ENCODE measurements at regions not wholly inside any gene's neighbourhood (a gene's known extent, or its start where the extent isn't known, plus 50 kb on each side); places are given as distances from the start of the nearest gene placed in this dataset.
"Not testable (repeated sequence)": the region's sequence is repeated elsewhere in the genome, so short reads cannot be mapped to it uniquely, and the experiment has no call there.

DNA sequence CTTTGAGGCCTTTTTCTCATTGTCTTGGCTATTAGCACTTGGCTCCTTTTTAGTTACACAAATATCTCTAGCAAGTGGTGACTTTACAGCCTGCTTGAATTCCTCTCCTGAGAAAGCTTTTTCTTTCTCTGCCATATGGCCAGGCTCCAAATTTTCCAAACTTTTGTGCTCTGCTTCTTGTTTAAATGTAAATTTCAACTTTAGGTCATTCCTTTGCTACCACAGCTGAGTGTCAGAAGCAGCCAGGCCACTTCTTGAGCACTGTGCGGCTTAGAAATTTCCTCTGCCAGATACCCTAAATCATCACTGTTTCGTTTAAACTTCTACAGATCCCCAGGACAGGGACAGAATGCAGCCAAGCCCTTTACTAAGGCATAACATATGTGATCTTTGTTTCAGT is 222.4 kb downstream of the FBXO8 start:
- H3K27me3 ChIP-seq (ENCODE audit: insufficient read depth, low read length) = no peaks in the 10 kb centered on the region
- H3K36me3 ChIP-seq (ENCODE audit: insufficient read depth, low read depth, low read length) = no peaks in the 10 kb centered on the region
- H3K9me3 ChIP-seq (ENCODE audit: insufficient read depth, low read depth, low read length) = no peaks in the 10 kb centered on the region
- no peaks in the 10 kb centered on the region for H3K4me1 ChIP-seq (ENCODE audit: insufficient read depth, low read length)
- H3K4me3 ChIP-seq (ENCODE audit: low read length) = no peak overlapping the region
- no peak overlapping the region for H3K9ac ChIP-seq (ENCODE audit: low read depth, low read length)
- H3K27ac ChIP-seq (ENCODE audit: low read length) = no peak overlapping the region

DNA sequence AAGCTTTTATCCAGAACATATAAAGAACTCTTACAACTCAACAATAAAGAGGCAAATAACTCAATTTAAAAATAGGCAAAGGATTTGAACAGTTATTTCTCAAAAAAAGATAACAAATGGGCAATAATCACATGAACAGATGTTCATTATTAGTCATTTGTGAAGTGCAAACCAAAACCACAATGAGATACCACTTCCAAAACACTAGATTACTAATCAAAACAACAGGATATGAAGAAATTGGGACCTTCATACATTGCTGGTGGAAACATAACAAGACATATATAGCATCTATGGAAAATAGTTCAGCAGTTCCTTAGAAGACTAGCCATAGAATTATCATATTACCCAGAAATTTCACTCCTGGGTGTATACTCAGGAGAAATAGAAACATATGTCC is 224.6 kb downstream of the FBXO8 start:
- Histone ChIP-seq H3K9me3 (ENCODE audit: insufficient read depth, low read depth, low read length) (no peaks in the 10 kb centered on the region), H3K36me3 (ENCODE audit: insufficient read depth, low read depth, low read length) (no peaks in the 10 kb centered on the region), H3K27me3 (ENCODE audit: insufficient read depth, low read length) (no peaks in the 10 kb centered on the region), H3K27ac (ENCODE audit: low read length) (no peak overlapping the region), H3K4me3 (ENCODE audit: low read length) (no peak overlapping the region), H3K9ac (ENCODE audit: low read depth, low read length) (no peak overlapping the region), H3K4me1 (ENCODE audit: insufficient read depth, low read length) (no peaks in the 10 kb centered on the region)

DNA sequence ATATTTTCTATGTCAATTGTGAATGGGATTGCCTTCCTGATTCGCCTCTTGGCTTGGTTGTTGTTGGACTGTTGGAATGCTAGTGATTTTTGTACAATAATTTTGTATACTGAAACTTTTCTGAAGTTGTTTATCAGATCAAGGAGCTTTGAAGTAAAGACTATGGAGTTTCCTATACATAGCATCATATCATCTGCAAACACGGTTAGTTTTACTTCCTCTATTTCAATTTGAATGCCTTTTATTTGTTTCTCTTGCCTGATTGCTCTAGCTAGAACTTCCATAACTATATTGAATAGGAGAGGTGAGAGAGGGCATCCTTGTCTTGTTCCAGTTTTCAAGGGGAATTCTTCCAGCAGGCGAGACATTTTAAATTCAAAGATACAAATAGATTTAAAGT is 226.5 kb downstream of the FBXO8 start:
- Histone ChIP-seq H3K9ac (ENCODE audit: low read depth, low read length) (no peak overlapping the region), H3K27ac (ENCODE audit: low read length) (no peak overlapping the region), H3K4me1 (ENCODE audit: insufficient read depth, low read length) (no peaks in the 10 kb centered on the region), H3K4me3 (ENCODE audit: low read length) (no peak overlapping the region), H3K9me3 (ENCODE audit: insufficient read depth, low read depth, low read length) (no peaks in the 10 kb centered on the region), H3K27me3 (ENCODE audit: insufficient read depth, low read length) (no peaks in the 10 kb centered on the region), H3K36me3 (ENCODE audit: insufficient read depth, low read depth, low read length) (no peaks in the 10 kb centered on the region)

DNA sequence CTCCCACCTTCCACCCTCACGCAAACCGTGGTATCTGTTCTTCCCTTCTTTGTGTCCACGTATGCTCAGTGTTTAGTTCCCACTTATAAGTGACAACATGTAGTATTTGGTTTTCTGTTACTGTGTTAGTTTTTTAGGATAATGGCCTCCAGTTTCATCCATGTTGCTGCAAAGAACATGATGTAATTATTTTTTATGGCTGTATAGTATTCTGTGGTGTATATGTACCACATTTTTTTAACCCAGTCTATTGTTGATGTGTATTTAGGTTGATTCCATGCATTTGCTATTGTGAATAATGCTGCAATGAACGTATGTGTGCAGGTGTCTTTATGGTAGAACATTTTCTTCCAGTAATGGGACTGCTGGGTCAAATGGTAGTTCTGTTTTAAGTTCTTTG is 228.1 kb downstream of the FBXO8 start:
- H3K27ac ChIP-seq (ENCODE audit: low read length) = no peak overlapping the region
- no peak overlapping the region for H3K4me3 ChIP-seq (ENCODE audit: low read length)
- no peak overlapping the region for H3K9ac ChIP-seq (ENCODE audit: low read depth, low read length)
- H3K4me1 ChIP-seq (ENCODE audit: insufficient read depth, low read length) = no peaks in the 10 kb centered on the region
- H3K36me3 ChIP-seq (ENCODE audit: insufficient read depth, low read depth, low read length) = no peaks in the 10 kb centered on the region
- no peaks in the 10 kb centered on the region for H3K9me3 ChIP-seq (ENCODE audit: insufficient read depth, low read depth, low read length)
- no peaks in the 10 kb centered on the region for H3K27me3 ChIP-seq (ENCODE audit: insufficient read depth, low read length)

DNA sequence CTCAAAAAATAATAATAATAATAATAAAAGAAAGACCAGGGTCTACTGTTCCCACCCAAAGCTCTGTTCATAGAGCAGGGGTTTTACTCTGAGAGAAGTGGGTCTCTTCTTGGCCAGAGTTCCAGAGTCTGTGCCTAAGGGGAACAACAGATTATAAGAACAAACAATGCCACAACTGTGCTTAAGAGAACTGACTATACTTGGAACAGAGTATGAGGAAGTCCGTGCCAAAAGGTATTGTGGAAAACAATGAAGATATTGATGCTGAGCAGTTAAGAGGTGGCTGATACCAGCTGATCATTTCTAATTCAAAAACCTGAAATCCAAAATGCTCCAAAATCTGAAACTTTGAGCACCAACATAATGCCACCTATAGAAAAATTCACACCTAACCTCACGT is 229.6 kb downstream of the FBXO8 start:
- no peaks in the 10 kb centered on the region for H3K36me3 ChIP-seq (ENCODE audit: insufficient read depth, low read depth, low read length)
- no peak overlapping the region for H3K27ac ChIP-seq (ENCODE audit: low read length)
- H3K9ac ChIP-seq (ENCODE audit: low read depth, low read length) = no peak overlapping the region
- H3K4me1 ChIP-seq (ENCODE audit: insufficient read depth, low read length) = no peaks in the 10 kb centered on the region
- H3K4me3 ChIP-seq (ENCODE audit: low read length) = no peak overlapping the region
- H3K9me3 ChIP-seq (ENCODE audit: insufficient read depth, low read depth, low read length) = no peaks in the 10 kb centered on the region
- no peaks in the 10 kb centered on the region for H3K27me3 ChIP-seq (ENCODE audit: insufficient read depth, low read length)

DNA sequence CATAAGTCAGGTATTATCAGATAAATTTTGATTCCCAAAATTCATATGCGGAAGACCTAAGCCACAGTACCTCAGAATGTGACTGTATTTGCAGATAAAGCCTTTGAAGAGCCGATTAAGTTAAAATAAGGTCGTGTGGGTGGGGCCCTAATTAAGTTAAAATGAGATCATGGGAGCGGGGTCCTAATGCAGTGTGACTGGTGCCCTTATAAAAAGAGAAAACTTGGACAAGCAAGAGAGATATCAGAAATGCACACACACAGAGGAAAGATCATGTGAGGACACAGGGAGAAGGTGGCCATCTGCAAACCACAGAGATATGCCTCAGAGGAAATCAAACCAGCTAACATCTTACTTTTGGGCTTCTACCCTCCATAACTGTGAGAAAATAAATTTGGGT is 236.1 kb downstream of the FBXO8 start:
- Histone ChIP-seq H3K9me3 (ENCODE audit: insufficient read depth, low read depth, low read length) (no peaks in the 10 kb centered on the region), H3K4me1 (ENCODE audit: insufficient read depth, low read length) (no peaks in the 10 kb centered on the region), H3K4me3 (ENCODE audit: low read length) (no peak overlapping the region), H3K36me3 (ENCODE audit: insufficient read depth, low read depth, low read length) (no peaks in the 10 kb centered on the region), H3K9ac (ENCODE audit: low read depth, low read length) (no peak overlapping the region), H3K27me3 (ENCODE audit: insufficient read depth, low read length) (no peaks in the 10 kb centered on the region), H3K27ac (ENCODE audit: low read length) (no peak overlapping the region)

DNA sequence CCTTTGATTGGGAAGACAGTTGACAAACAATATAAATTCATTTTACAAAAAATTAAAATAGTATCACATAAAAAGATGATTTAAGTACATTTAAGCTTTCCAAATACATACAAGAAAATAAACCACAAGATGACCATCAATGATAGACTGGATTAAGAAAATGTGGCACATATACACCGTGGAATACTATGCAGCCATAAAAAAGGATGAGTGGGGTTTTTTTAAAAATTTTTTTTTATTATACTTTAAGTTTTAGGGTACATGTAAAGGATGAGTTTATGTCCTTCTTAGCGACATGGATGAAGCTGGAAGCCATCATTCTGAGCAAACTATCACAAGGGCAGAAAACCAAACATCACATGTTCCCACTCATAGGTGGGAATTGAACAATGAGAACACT is 237.6 kb downstream of the FBXO8 start:
- H3K27ac ChIP-seq (ENCODE audit: low read length); H3K9ac ChIP-seq (ENCODE audit: low read depth, low read length); H3K36me3 ChIP-seq (ENCODE audit: insufficient read depth, low read depth, low read length); H3K9me3 ChIP-seq (ENCODE audit: insufficient read depth, low read depth, low read length); H3K27me3 ChIP-seq (ENCODE audit: insufficient read depth, low read length); H3K4me3 ChIP-seq (ENCODE audit: low read length): not testable (repeated sequence)
- peaks cover 14% of the 10 kb centered on the region; the same call in 1 of the 2 replicates for H3K4me1 ChIP-seq (ENCODE audit: insufficient read depth, low read length)

DNA sequence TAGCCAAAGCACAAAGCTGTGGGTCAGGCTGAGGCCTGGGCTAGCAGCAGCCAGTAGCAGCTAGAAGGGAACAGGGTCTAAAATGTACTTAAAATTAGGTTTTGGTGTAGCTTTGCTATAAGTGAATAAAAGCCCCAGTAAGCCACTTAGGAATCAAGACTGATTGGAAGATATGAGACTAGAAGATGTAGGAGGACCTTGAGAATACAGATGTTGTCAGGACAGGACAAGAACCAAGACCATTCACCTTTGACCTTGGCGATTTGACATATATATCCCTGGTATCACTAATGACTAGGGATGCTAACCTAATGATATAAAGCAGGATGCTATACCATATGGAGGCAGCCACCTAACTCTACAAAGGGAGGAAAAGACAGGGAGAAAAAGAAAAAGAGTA is 238.1 kb downstream of the FBXO8 start:
- Histone ChIP-seq H3K4me1 (ENCODE audit: insufficient read depth, low read length) (peaks cover 19% of the 10 kb centered on the region; the same call in 1 of the 2 replicates), H3K4me3 (ENCODE audit: low read length) (no peak overlapping the region), H3K27ac (ENCODE audit: low read length) (no peak overlapping the region), H3K9me3 (ENCODE audit: insufficient read depth, low read depth, low read length) (no peaks in the 10 kb centered on the region), H3K27me3 (ENCODE audit: insufficient read depth, low read length) (no peaks in the 10 kb centered on the region), H3K9ac (ENCODE audit: low read depth, low read length) (no peak overlapping the region), H3K36me3 (ENCODE audit: insufficient read depth, low read depth, low read length) (no peaks in the 10 kb centered on the region)

- Histone ChIP-seq H3K4me1 (ENCODE audit: insufficient read depth, low read length) (peaks cover 22% of the 10 kb centered on the region; the same call in 1 of the 2 replicates), H3K27me3 (ENCODE audit: insufficient read depth, low read length) (no peaks in the 10 kb centered on the region), H3K36me3 (ENCODE audit: insufficient read depth, low read depth, low read length) (no peaks in the 10 kb centered on the region), H3K9ac (ENCODE audit: low read depth, low read length) (0 out of 2 replicates have a peak overlapping the region, but pooled peaks have one; percentile 22), H3K9me3 (ENCODE audit: insufficient read depth, low read depth, low read length) (no peaks in the 10 kb centered on the region), H3K4me3 (ENCODE audit: low read length) (peak overlapping the region; percentile 49; the same call in 1 of the 2 replicates), H3K27ac (ENCODE audit: low read length) (no peak overlapping the region)
These were observed 241.8 kb downstream of the FBXO8 start for GRCh38 chr4:174041555-174042105.

DNA sequence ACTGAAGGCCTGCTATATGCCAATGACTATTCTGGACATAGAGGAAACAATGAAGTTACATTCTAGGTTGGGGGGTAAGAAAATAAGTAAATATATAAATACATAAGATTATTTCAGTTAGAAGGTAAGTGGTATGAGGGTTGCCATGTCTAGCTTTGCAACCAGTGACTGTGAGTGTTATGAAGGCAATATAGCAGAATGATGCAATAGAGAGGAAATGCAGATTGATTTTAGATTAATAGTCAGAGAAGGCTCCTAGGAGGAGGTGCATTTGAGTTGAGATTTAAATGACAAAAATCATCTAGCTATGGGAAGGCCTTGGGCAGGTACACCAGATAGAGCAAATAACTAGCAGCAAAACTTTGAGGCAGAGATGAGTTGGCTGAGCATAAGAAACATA is 243.2 kb downstream of the FBXO8 start:
- Histone ChIP-seq H3K36me3 (ENCODE audit: insufficient read depth, low read depth, low read length) (no peaks in the 10 kb centered on the region), H3K9me3 (ENCODE audit: insufficient read depth, low read depth, low read length) (no peaks in the 10 kb centered on the region), H3K4me1 (ENCODE audit: insufficient read depth, low read length) (peaks cover 22% of the 10 kb centered on the region; the same call in 1 of the 2 replicates), H3K9ac (ENCODE audit: low read depth, low read length) (no peak overlapping the region), H3K27me3 (ENCODE audit: insufficient read depth, low read length) (no peaks in the 10 kb centered on the region), H3K27ac (ENCODE audit: low read length) (no peak overlapping the region), H3K4me3 (ENCODE audit: low read length) (0 out of 2 replicates have a peak overlapping the region, but pooled peaks have one; percentile 18)

- Histone ChIP-seq H3K4me1 (ENCODE audit: insufficient read depth, low read length) (peaks cover 25% of the 10 kb centered on the region; the same call in 1 of the 2 replicates), H3K9ac (ENCODE audit: low read depth, low read length) (no peak overlapping the region), H3K4me3 (ENCODE audit: low read length) (no peak overlapping the region), H3K27me3 (ENCODE audit: insufficient read depth, low read length) (no peaks in the 10 kb centered on the region), H3K9me3 (ENCODE audit: insufficient read depth, low read depth, low read length) (no peaks in the 10 kb centered on the region), H3K27ac (ENCODE audit: low read length) (no peak overlapping the region), H3K36me3 (ENCODE audit: insufficient read depth, low read depth, low read length) (no peaks in the 10 kb centered on the region)
These were observed 245.0 kb downstream of the FBXO8 start for GRCh38 chr4:174038481-174038880.

GRCh38 chr4:174037631-174038030 is 245.8 kb downstream of the FBXO8 start:
- Histone ChIP-seq H3K9ac (ENCODE audit: low read depth, low read length) (no peak overlapping the region), H3K27me3 (ENCODE audit: insufficient read depth, low read length) (no peaks in the 10 kb centered on the region), H3K4me1 (ENCODE audit: insufficient read depth, low read length) (peaks cover 25% of the 10 kb centered on the region; the same call in 1 of the 2 replicates), H3K9me3 (ENCODE audit: insufficient read depth, low read depth, low read length) (no peaks in the 10 kb centered on the region), H3K36me3 (ENCODE audit: insufficient read depth, low read depth, low read length) (no peaks in the 10 kb centered on the region), H3K4me3 (ENCODE audit: low read length) (no peak overlapping the region), H3K27ac (ENCODE audit: low read length) (no peak overlapping the region)
